ENCODE measurements at regions not wholly inside any gene's neighbourhood (a gene's known extent, or its start where the extent isn't known, plus 50 kb on each side); places are given as distances from the start of the nearest gene placed in this dataset.

GRCh38 chrX:98294310-98294709, 1410.6 kb downstream of the RPA4 start (continued):
- no peak for TF ChIP-seq CTCF (IDR thresholded peaks at IDR 0.05; ENCODE audit: control extremely low read depth in 1 of 3, insufficient read depth in 1 of 3, low read depth in 1 of 3, low read length in 3 of 3)
